GM23338 (cell line): ENCODE measurements at regions not wholly inside any gene's neighbourhood (a gene's known extent, or its start where the extent isn't known, plus 50 kb on each side); places are given as distances from the start of the nearest gene placed in this dataset.

Source experiments
- ATAC-seq: fragments of 200-7000 bp; cut with Tn5 transposase; 3 replicates; pipeline ENCODE4 v1.9.1; 2020
- DNase-seq: peaks from one replicate; pipeline ENCODE4 v3.0.0-alpha.2; 2015; ENCODE audit warnings: low spot score
- H2AFZ ChIP-seq: fragments of 200-600 bp; sonication (generic); 2 replicates; pipeline ENCODE4 v1.8.0; 2016; ENCODE audit warnings: antibody characterized with exemption, mild to moderate bottlenecking, moderate library complexity
- H3F3A ChIP-seq: fragments of 200-600 bp; sonication (generic); replicated peaks from 2 replicates; pipeline ENCODE4 v1.8.0; 2017; ENCODE audit warnings: antibody characterized with exemption, mixed run types, low read depth
- H3K27ac ChIP-seq: fragments of 200-600 bp; sonication (generic); 2 replicates; pipeline ENCODE4 v1.6.1; 2016; ENCODE audit warnings: low read depth
- H3K27me3 ChIP-seq: fragments of 200-600 bp; sonication (generic); 2 replicates; pipeline ENCODE4 v1.8.0; 2016; ENCODE audit warnings: mild to moderate bottlenecking, mixed run types, moderate library complexity; ENCODE audit not compliant: insufficient read depth
- H3K36me3 ChIP-seq: fragments of 200-600 bp; sonication (generic); 2 replicates; pipeline ENCODE4 v1.8.0; 2016; ENCODE audit warnings: mild to moderate bottlenecking; ENCODE audit not compliant: insufficient read depth
- H3K4me1 ChIP-seq: fragments of 200-600 bp; sonication (generic); 2 replicates; pipeline ENCODE4 v1.8.0; 2016; ENCODE audit warnings: mild to moderate bottlenecking, moderate library complexity; ENCODE audit not compliant: insufficient read depth
- H3K4me2 ChIP-seq: fragments of 200-600 bp; sonication (generic); 2 replicates; pipeline ENCODE4 v1.7.1; 2017; ENCODE audit warnings: mixed run types
- H3K4me3 ChIP-seq: fragments of 200-600 bp; sonication (generic); 2 replicates; pipeline ENCODE4 v1.6.1; 2016; ENCODE audit warnings: mixed run types
- H3K79me2 ChIP-seq: fragments of 200-600 bp; sonication (generic); replicated peaks from 2 replicates; pipeline ENCODE4 v1.8.0; 2017; ENCODE audit warnings: mild to moderate bottlenecking; ENCODE audit not compliant: insufficient read depth
- H3K9me2 ChIP-seq: fragments of 200-600 bp; sonication (generic); 2 replicates; pipeline ENCODE4 v1.8.0; 2017; ENCODE audit not compliant: insufficient read depth
- H4K20me1 ChIP-seq: fragments of 200-600 bp; sonication (generic); replicated peaks from 2 replicates; pipeline ENCODE4 v1.8.0; 2017; ENCODE audit warnings: mild to moderate bottlenecking; ENCODE audit not compliant: insufficient read depth
- H3K27ac Mint-ChIP-seq: 2 replicates; pipeline ENCODE4 v1.8.0; 2020; ENCODE audit warnings: inconsistent platforms, mild to moderate bottlenecking, moderate library complexity, mixed read lengths
- H3K27me3 Mint-ChIP-seq: 3 replicates; pipeline ENCODE4 v1.8.0; 2022; ENCODE audit warnings: low read depth, mild to moderate bottlenecking, moderate library complexity, mixed read lengths, inconsistent platforms; ENCODE audit not compliant: insufficient read depth, poor library complexity
- H3K36me3 Mint-ChIP-seq: 3 replicates; pipeline ENCODE4 v1.8.0; 2021; ENCODE audit warnings: low read depth, mild to moderate bottlenecking, inconsistent platforms, moderate library complexity, mixed read lengths
- H3K4me1 Mint-ChIP-seq: 3 replicates; pipeline ENCODE4 v1.8.0; 2020; ENCODE audit warnings: mild to moderate bottlenecking, inconsistent platforms, mixed read lengths
- H3K4me3 Mint-ChIP-seq: 3 replicates; pipeline ENCODE4 v1.8.0; 2021; ENCODE audit warnings: moderate library complexity, mild to moderate bottlenecking, inconsistent platforms, mixed read lengths
- H3K9me3 Mint-ChIP-seq: 3 replicates; pipeline ENCODE4 v1.8.0; 2020; ENCODE audit warnings: moderate library complexity, mild to moderate bottlenecking, inconsistent platforms, mixed read lengths
- CREB1 ChIP-seq: fragments of 250-450 bp; sonication (Bioruptor Pico); IDR thresholded peaks from 2 replicates; pipeline ENCODE4 v1.5.0; 2020; ENCODE audit warnings: low read depth, mild to moderate bottlenecking, moderate library complexity
- EZH2 ChIP-seq: fragments of 200-600 bp; sonication (generic); IDR thresholded peaks from one replicate; pipeline ENCODE4 v1.8.0; 2017; ENCODE audit warnings: antibody characterized with exemption, mild to moderate bottlenecking, low read depth; ENCODE audit not compliant: unreplicated experiment
- EZH2phosphoT487 ChIP-seq: fragments of 200-600 bp; sonication (generic); IDR thresholded peaks from one replicate; pipeline ENCODE4 v1.8.1; 2018; ENCODE audit warnings: antibody characterized with exemption; ENCODE audit not compliant: unreplicated experiment
- NANOG ChIP-seq: IDR thresholded peaks from 2 replicates; pipeline ENCODE4 v1.6.1; 2016; ENCODE audit warnings: antibody characterized with exemption, borderline replicate concordance
- POLR2AphosphoS5 ChIP-seq: IDR thresholded peaks from 2 replicates; pipeline ENCODE4 v1.6.1; 2016; ENCODE audit warnings: antibody characterized with exemption, low read depth
- STAT1 ChIP-seq: IDR thresholded peaks from one replicate; pipeline ENCODE4 v1.6.1; 2016; ENCODE audit warnings: antibody characterized with exemption; ENCODE audit not compliant: unreplicated experiment
- ZNF114 ChIP-seq: fragments of 250-450 bp; sonication (Bioruptor Pico); IDR thresholded peaks from 2 replicates; pipeline ENCODE4 v1.5.0; 2020; ENCODE audit warnings: mild to moderate bottlenecking, moderate library complexity
- ZNF331 ChIP-seq: fragments of 250-450 bp; sonication (Bioruptor Pico); IDR thresholded peaks from 2 replicates; pipeline ENCODE4 v1.5.0; 2020; ENCODE audit warnings: low read depth, mild to moderate bottlenecking, moderate library complexity
- TF ChIP-seq, protein P1 (sequence below): IDR thresholded peaks from 2 replicates; pipeline ENCODE4 v1.6.1; 2016; ENCODE audit warnings: antibody characterized with exemption
- TF ChIP-seq, protein P2 (sequence below), 2 experiments: fragments of 200-600 bp in 1 of 2; sonication (generic) in 1 of 2; conservative IDR thresholded peaks; 2 replicates each; pipeline versions ENCODE4 v1.5.1 to v1.6.1; 2016 to 2017; ENCODE audit warnings: antibody characterized with exemption in 2 of 2, low read depth in 2 of 2, mild to moderate bottlenecking in 2 of 2, moderate library complexity in 1 of 2
- TF ChIP-seq, protein P3 (sequence below): fragments of 250-450 bp; sonication (Bioruptor Pico); IDR thresholded peaks from 2 replicates; pipeline ENCODE4 v1.5.0; 2020; ENCODE audit warnings: mild to moderate bottlenecking, moderate library complexity

DNA sequence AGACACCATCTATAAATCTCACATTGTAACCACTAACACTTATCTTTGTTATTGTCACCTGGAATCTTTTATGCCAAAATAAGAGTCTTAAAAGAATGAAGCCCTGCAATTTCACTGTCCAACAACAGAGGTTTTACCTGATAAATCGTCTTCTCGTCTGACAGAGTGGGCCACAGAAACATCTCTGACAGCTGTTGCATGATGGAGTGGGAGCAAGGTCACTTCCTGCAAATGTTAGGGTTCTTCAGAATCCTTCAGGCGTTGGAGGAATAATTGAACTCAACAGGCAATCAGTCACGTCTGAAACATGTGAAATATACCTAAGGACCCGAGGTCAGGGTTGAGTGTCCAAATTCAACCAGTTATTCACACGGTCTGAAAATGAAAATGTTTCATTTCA, 353.6 kb downstream of the TRIML1 start:
- Histone ChIP-seq H3K36me3 (no peaks in the 10 kb centered on the region), H3K4me2 (no peak overlapping the region), H3K79me2 (no peaks in the 10 kb centered on the region), H3K9me2 (no peaks in the 10 kb centered on the region), H3K27ac (no peak overlapping the region), H2AFZ (no peak overlapping the region), H3K4me1 (no peaks in the 10 kb centered on the region), H3F3A (no peaks in the 10 kb centered on the region), H3K4me3 (no peak overlapping the region), H4K20me1 (no peaks in the 10 kb centered on the region), H3K27me3 (no peaks in the 10 kb centered on the region)
- Mint-ChIP-seq H3K36me3 (peaks cover 6% of the 10 kb centered on the region; the same call in 2 of the 3 replicates), H3K4me3 (no peak overlapping the region), H3K9me3 (peaks cover 10% of the 10 kb centered on the region; the same call in 2 of the 3 replicates), H3K27ac (no peak overlapping the region), H3K27me3 (peaks cover 3% of the 10 kb centered on the region), H3K4me1 (no peaks in the 10 kb centered on the region)
- no peak for TF ChIP-seq ZNF114 (CRISPR knock-in tag)
- TF ChIP-seq, protein P1, sequence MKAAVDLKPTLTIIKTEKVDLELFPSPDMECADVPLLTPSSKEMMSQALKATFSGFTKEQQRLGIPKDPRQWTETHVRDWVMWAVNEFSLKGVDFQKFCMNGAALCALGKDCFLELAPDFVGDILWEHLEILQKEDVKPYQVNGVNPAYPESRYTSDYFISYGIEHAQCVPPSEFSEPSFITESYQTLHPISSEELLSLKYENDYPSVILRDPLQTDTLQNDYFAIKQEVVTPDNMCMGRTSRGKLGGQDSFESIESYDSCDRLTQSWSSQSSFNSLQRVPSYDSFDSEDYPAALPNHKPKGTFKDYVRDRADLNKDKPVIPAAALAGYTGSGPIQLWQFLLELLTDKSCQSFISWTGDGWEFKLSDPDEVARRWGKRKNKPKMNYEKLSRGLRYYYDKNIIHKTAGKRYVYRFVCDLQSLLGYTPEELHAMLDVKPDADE: no peak
- TF ChIP-seq STAT1: no peak
- no peak for TF ChIP-seq EZH2phosphoT487
- TF ChIP-seq, protein P2, sequence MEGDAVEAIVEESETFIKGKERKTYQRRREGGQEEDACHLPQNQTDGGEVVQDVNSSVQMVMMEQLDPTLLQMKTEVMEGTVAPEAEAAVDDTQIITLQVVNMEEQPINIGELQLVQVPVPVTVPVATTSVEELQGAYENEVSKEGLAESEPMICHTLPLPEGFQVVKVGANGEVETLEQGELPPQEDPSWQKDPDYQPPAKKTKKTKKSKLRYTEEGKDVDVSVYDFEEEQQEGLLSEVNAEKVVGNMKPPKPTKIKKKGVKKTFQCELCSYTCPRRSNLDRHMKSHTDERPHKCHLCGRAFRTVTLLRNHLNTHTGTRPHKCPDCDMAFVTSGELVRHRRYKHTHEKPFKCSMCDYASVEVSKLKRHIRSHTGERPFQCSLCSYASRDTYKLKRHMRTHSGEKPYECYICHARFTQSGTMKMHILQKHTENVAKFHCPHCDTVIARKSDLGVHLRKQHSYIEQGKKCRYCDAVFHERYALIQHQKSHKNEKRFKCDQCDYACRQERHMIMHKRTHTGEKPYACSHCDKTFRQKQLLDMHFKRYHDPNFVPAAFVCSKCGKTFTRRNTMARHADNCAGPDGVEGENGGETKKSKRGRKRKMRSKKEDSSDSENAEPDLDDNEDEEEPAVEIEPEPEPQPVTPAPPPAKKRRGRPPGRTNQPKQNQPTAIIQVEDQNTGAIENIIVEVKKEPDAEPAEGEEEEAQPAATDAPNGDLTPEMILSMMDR (conservative IDR thresholded peaks at IDR 0.05; ENCODE audit: low read depth in 2 of 2): no peak
- TF ChIP-seq CREB1 (CRISPR knock-in tag): no peak
- TF ChIP-seq EZH2: no peak
- TF ChIP-seq NANOG: no peak
- TF ChIP-seq ZNF331 (CRISPR knock-in tag): no peak
- DNase-seq: no peak
- ATAC-seq: no peak

DNA sequence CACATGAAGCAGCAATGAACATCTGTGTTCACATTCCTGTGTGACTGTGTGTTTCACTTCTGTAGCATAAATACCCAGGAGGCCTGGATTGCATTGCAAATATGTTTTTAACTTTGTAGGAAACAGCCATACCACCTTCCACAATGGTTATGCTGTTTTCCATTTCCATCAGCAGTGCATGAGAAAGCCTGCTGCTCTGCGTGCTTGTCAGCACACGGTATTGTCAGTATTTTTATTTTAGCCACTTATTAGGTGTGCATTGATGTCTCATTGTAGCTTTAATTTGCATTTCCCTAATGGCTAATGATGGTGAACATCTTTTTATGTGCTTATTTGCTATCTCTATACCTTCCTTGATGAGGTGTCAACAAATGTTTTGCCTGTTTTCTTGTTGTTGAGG, 355.9 kb downstream of the TRIML1 start:
- H3F3A ChIP-seq: no peaks in the 10 kb centered on the region
- no peaks in the 10 kb centered on the region for H3K79me2 ChIP-seq
- H3K27ac ChIP-seq: no peak overlapping the region
- Mint-ChIP-seq H3K4me1 (no peaks in the 10 kb centered on the region), H3K27me3 (peaks cover 3% of the 10 kb centered on the region), H3K9me3 (peaks cover 10% of the 10 kb centered on the region; the same call in 2 of the 3 replicates), H3K36me3 (peaks cover 4% of the 10 kb centered on the region; the same call in 2 of the 3 replicates), H3K27ac (no peak overlapping the region), H3K4me3 (no peak overlapping the region)
- H3K4me1 ChIP-seq: no peaks in the 10 kb centered on the region
- H4K20me1 ChIP-seq: no peaks in the 10 kb centered on the region
- H3K4me2 ChIP-seq: no peak overlapping the region
- H3K4me3 ChIP-seq: no peak overlapping the region
- H3K36me3 ChIP-seq: no peaks in the 10 kb centered on the region
- no peak overlapping the region for H2AFZ ChIP-seq
- H3K9me2 ChIP-seq: no peaks in the 10 kb centered on the region
- DNase-seq (no peak), ATAC-seq (no peak)
- no peaks in the 10 kb centered on the region for H3K27me3 ChIP-seq
- TF ChIP-seq NANOG (no peak), ZNF114 (CRISPR knock-in tag) (no peak), POLR2AphosphoS5 (no peak), EZH2 (no peak), STAT1 (no peak), ZNF331 (CRISPR knock-in tag) (no peak), CREB1 (CRISPR knock-in tag) (no peak)
- TF ChIP-seq, protein P3, sequence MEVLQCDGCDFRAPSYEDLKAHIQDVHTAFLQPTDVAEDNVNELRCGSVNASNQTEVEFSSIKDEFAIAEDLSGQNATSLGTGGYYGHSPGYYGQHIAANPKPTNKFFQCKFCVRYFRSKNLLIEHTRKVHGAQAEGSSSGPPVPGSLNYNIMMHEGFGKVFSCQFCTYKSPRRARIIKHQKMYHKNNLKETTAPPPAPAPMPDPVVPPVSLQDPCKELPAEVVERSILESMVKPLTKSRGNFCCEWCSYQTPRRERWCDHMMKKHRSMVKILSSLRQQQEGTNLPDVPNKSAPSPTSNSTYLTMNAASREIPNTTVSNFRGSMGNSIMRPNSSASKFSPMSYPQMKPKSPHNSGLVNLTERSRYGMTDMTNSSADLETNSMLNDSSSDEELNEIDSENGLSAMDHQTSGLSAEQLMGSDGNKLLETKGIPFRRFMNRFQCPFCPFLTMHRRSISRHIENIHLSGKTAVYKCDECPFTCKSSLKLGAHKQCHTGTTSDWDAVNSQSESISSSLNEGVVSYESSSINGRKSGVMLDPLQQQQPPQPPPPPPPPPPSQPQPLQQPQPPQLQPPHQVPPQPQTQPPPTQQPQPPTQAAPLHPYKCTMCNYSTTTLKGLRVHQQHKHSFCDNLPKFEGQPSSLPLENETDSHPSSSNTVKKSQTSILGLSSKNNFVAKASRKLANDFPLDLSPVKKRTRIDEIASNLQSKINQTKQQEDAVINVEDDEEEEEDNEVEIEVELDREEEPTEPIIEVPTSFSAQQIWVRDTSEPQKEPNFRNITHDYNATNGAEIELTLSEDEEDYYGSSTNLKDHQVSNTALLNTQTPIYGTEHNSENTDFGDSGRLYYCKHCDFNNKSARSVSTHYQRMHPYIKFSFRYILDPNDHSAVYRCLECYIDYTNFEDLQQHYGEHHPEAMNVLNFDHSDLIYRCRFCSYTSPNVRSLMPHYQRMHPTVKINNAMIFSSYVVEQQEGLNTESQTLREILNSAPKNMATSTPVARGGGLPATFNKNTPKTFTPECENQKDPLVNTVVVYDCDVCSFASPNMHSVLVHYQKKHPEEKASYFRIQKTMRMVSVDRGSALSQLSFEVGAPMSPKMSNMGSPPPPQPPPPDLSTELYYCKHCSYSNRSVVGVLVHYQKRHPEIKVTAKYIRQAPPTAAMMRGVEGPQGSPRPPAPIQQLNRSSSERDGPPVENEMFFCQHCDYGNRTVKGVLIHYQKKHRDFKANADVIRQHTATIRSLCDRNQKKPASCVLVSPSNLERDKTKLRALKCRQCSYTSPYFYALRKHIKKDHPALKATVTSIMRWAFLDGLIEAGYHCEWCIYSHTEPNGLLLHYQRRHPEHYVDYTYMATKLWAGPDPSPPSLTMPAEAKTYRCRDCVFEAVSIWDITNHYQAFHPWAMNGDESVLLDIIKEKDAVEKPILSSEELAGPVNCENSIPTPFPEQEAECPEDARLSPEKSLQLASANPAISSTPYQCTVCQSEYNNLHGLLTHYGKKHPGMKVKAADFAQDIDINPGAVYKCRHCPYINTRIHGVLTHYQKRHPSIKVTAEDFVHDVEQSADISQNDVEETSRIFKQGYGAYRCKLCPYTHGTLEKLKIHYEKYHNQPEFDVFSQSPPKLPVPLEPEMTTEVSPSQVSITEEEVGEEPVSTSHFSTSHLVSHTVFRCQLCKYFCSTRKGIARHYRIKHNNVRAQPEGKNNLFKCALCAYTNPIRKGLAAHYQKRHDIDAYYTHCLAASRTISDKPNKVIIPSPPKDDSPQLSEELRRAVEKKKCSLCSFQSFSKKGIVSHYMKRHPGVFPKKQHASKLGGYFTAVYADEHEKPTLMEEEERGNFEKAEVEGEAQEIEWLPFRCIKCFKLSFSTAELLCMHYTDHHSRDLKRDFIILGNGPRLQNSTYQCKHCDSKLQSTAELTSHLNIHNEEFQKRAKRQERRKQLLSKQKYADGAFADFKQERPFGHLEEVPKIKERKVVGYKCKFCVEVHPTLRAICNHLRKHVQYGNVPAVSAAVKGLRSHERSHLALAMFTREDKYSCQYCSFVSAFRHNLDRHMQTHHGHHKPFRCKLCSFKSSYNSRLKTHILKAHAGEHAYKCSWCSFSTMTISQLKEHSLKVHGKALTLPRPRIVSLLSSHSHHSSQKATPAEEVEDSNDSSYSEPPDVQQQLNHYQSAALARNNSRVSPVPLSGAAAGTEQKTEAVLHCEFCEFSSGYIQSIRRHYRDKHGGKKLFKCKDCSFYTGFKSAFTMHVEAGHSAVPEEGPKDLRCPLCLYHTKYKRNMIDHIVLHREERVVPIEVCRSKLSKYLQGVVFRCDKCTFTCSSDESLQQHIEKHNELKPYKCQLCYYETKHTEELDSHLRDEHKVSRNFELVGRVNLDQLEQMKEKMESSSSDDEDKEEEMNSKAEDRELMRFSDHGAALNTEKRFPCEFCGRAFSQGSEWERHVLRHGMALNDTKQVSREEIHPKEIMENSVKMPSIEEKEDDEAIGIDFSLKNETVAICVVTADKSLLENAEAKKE (CRISPR knock-in tag): no peak
- TF ChIP-seq, protein P1: no peak
